GM12878 (cell line): ENCODE measurements at regions not wholly inside any gene's neighbourhood (a gene's known extent, or its start where the extent isn't known, plus 50 kb on each side); places are given as distances from the start of the nearest gene placed in this dataset.

Source experiments
- CHD4 ChIP-seq: fragments of 200-600 bp; sonication (generic); IDR thresholded peaks from 2 replicates; pipeline ENCODE4 v1.6.1; 2016; ENCODE audit warnings: mild to moderate bottlenecking
- CUX1 ChIP-seq: IDR thresholded peaks from 2 replicates; pipeline ENCODE4 v1.6.1; 2012; ENCODE audit warnings: improper control_type of control experiment, low read depth, low read length; ENCODE audit not compliant: insufficient replicate concordance
- FOXM1 ChIP-seq: IDR thresholded peaks from 2 replicates; pipeline ENCODE4 v1.6.1; 2012; ENCODE audit warnings: low read depth, mild to moderate bottlenecking, inconsistent platforms, low read length, moderate library complexity
- HSF1 ChIP-seq: fragments of 150-350 bp; IDR thresholded peaks from 2 replicates; pipeline ENCODE4 v1.6.1; 2014; ENCODE audit warnings: mild to moderate bottlenecking, low read depth, low read length
- JUND ChIP-seq: IDR thresholded peaks from 2 replicates; pipeline ENCODE4 v1.6.1; 2012; ENCODE audit warnings: low read depth, mild to moderate bottlenecking, low read length, improper control_type of control experiment, moderate library complexity
- NR2C1 ChIP-seq: fragments of 450-650 bp; IDR thresholded peaks from 2 replicates; pipeline ENCODE4 v1.6.1; 2017; ENCODE audit warnings: antibody characterized with exemption, mild to moderate bottlenecking, moderate library complexity
- PBX3 ChIP-seq: IDR thresholded peaks from 2 replicates; pipeline ENCODE4 v1.6.1; 2011; ENCODE audit warnings: mild to moderate bottlenecking, low read depth, low read length, moderate library complexity; ENCODE audit not compliant: insufficient replicate concordance
- RAD21 ChIP-seq: IDR thresholded peaks from 2 replicates; pipeline ENCODE4 v1.6.1; 2011; ENCODE audit warnings: mild to moderate bottlenecking, low read depth, low read length, moderate library complexity; ENCODE audit not compliant: insufficient read depth
- ZBTB11 ChIP-seq: fragments of 450-650 bp; formaldehyde crosslinking; IDR thresholded peaks from 2 replicates; pipeline ENCODE4 v1.5.0; 2022; ENCODE audit warnings: mild to moderate bottlenecking, missing genetic modification characterization

- TF ChIP-seq JUND: no peak
- TF ChIP-seq RAD21: no peak
- no peak for TF ChIP-seq HSF1
- no peak for TF ChIP-seq NR2C1
- no peak for TF ChIP-seq FOXM1
- no peak for TF ChIP-seq CHD4
- no peak for TF ChIP-seq CUX1
- no peak for TF ChIP-seq ZBTB11 (CRISPR knock-in tag)
- TF ChIP-seq PBX3: no peak
Measured at GRCh38 chr9:119763260-119763659, 394.0 kb upstream of the BRINP1 start (continued).
